Caco-2 (cell line): ENCODE measurements at regions not wholly inside any gene's neighbourhood (a gene's known extent, or its start where the extent isn't known, plus 50 kb on each side); places are given as distances from the start of the nearest gene placed in this dataset.

Experiments used
- BruUV-seq: library from RNA; stranded (reverse); fragments of 400-500 nt; replicated peaks from 2 replicates; lab custom pipeline; 2021; lab: Mats Ljungman, UMichigan
- CTCF ChIA-PET: fragments of 300-600 bp; sonication (Branson Sonifier 250); formaldehyde crosslinking; loops from one replicate; lab custom pipeline; 2022; ENCODE audit warnings: antibody characterized with exemption; lab: Charles Lee
- POLR2A ChIA-PET: fragments of 300-600 bp; sonication (Branson Sonifier 250); formaldehyde crosslinking; loops from one replicate; lab custom pipeline; 2022; ENCODE audit warnings: antibody characterized with exemption; lab: Charles Lee
- DNase-seq, 2 experiments: peaks; one replicate each; pipeline versions ENCODE4 v3.0.0 to v3.0.0-alpha.2; 2020 to 2022
- H3K27me3 ChIP-seq: replicated peaks from 2 replicates; pipeline ENCODE4 v1.6.0; 2011; ENCODE audit warnings: low read length; ENCODE audit not compliant: control insufficient read depth, insufficient read depth
- H3K36me3 ChIP-seq: 2 replicates; pipeline ENCODE4 v1.5.1; 2011; ENCODE audit warnings: low read length; ENCODE audit not compliant: control insufficient read depth, insufficient read depth
- H3K4me1 ChIP-seq: fragments of 250-450 bp; sonication (Bioruptor Pico); 2 replicates; pipeline ENCODE4 v1.5.1; 2020; ENCODE audit warnings: mild to moderate bottlenecking
- H3K4me3 ChIP-seq: 2 replicates; pipeline ENCODE4 v1.5.1; 2011; ENCODE audit warnings: low read depth, mild to moderate bottlenecking, control low read depth, low read length
- H3K9me3 ChIP-seq: fragments of 250-450 bp; sonication (Bioruptor Pico); 2 replicates; pipeline ENCODE4 v1.5.1; 2020; ENCODE audit warnings: mild to moderate bottlenecking, moderate library complexity
- H3K27ac Mint-ChIP-seq: one replicate; pipeline ENCODE4 v1.8.0; 2022; ENCODE audit warnings: mixed read lengths; ENCODE audit not compliant: unreplicated experiment
- H3K27me3 Mint-ChIP-seq: one replicate; pipeline ENCODE4 v1.8.0; 2022; ENCODE audit warnings: mixed read lengths; ENCODE audit not compliant: insufficient read depth, unreplicated experiment
- H3K36me3 Mint-ChIP-seq: one replicate; pipeline ENCODE4 v1.8.0; 2022; ENCODE audit warnings: mild to moderate bottlenecking, mixed read lengths; ENCODE audit not compliant: insufficient read depth, unreplicated experiment
- H3K4me1 Mint-ChIP-seq: one replicate; pipeline ENCODE4 v1.8.0; 2022; ENCODE audit warnings: low read depth, mixed read lengths; ENCODE audit not compliant: unreplicated experiment
- H3K4me3 Mint-ChIP-seq: one replicate; pipeline ENCODE4 v1.8.0; 2022; ENCODE audit warnings: mild to moderate bottlenecking, moderate library complexity, mixed read lengths; ENCODE audit not compliant: unreplicated experiment
- H3K9me3 Mint-ChIP-seq: one replicate; pipeline ENCODE4 v1.8.0; 2022; ENCODE audit warnings: mixed read lengths; ENCODE audit not compliant: unreplicated experiment
- CTCF ChIP-seq, 2 experiments: fragments of 200-600 bp in 1 of 2; IDR thresholded peaks; 1 replicate in 1 of 2; 2 replicates in 1 of 2; pipeline versions ENCODE4 v1.5.1 to v1.8.0; 2011 to 2022; ENCODE audit warnings: antibody characterized with exemption in 1 of 2, control low read depth in 1 of 2, inconsistent platforms in 1 of 2, low read depth in 1 of 2, low read length in 1 of 2, mild to moderate bottlenecking in 1 of 2, moderate library complexity in 1 of 2; ENCODE audit not compliant: insufficient read depth in 1 of 2, severe bottlenecking in 1 of 2, unreplicated experiment in 1 of 2
- intact Hi-C: fragments of 100-400 bp; cut with micrococcal nuclease; formaldehyde crosslinking; loops from one replicate; pipeline ENCODE4 v1.10.0; 2022; ENCODE audit not compliant: unreplicated experiment

DNA sequence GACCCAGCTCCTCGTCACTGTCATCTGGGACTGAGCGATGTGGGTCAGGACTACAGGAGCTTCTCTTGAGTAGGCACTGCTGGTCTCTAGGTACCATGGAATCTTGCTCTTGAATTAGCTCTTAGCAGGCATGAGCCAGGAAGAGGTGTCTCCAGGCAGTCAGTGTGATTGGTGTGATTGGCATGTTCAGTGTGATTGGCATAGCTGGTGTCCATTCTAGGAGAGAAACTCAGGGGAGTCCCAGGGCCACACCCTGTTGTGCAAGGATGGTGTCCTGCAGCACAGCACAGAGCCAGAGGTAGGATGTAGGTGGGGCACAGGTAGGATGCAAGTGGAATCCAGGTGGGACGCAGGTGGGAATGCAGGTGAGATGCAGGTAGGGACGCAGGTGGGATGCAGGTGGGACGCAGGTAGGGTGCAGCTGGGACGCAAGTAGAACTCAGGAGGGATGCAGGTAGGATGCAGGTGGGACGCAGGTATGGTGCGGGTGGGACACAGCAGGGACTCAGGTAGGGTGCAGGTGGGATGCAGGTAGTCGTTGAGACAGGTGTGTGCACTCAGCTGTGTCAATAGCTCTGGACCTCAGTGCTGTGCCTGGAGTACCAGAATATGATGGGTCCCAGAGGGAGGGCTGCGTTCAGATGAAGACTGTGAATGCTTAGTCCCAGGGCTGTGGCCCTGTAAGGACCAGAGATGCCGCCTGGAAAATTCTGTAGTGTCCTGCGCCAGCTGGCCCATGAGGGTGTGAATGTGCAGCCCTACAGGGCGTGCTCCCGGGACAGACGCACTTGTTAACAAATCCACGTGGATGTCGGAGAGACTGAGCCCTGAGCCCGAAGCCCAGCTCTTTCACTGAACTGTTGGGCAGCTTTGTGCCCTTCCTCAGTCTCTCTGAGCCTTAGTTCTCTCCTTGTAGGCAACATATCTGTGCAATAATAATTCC is 248.2 kb upstream of the PITRM1 start:
- peaks cover 9% of the 10 kb centered on the region for H3K9me3 Mint-ChIP-seq
- intact Hi-C loops = no loop called here
- no peaks in the 10 kb centered on the region for H3K27me3 Mint-ChIP-seq
- H3K27me3 ChIP-seq = no peaks in the 10 kb centered on the region
- H3K4me3 Mint-ChIP-seq = no peak overlapping the region
- POLR2A ChIA-PET = no interaction called here
- H3K27ac Mint-ChIP-seq = no peak overlapping the region
- DNase-seq = no peak
- no peak overlapping the region for H3K4me3 ChIP-seq
- no peaks in the 10 kb centered on the region for H3K9me3 ChIP-seq
- no peaks in the 10 kb centered on the region for H3K36me3 Mint-ChIP-seq
- H3K4me1 Mint-ChIP-seq = peaks cover 13% of the 10 kb centered on the region
- H3K4me1 ChIP-seq = peaks cover 8% of the 10 kb centered on the region
- CTCF ChIA-PET = no interaction called here
- TF ChIP-seq CTCF (IDR thresholded peaks at IDR 0.05; ENCODE audit: insufficient read depth in 1 of 2, low read depth in 1 of 2, low read length in 1 of 2, severe bottlenecking in 1 of 2, unreplicated experiment in 1 of 2) = no peak
- no peaks in the 10 kb centered on the region for H3K36me3 ChIP-seq
- BruUV-seq = no TSS peak

DNA sequence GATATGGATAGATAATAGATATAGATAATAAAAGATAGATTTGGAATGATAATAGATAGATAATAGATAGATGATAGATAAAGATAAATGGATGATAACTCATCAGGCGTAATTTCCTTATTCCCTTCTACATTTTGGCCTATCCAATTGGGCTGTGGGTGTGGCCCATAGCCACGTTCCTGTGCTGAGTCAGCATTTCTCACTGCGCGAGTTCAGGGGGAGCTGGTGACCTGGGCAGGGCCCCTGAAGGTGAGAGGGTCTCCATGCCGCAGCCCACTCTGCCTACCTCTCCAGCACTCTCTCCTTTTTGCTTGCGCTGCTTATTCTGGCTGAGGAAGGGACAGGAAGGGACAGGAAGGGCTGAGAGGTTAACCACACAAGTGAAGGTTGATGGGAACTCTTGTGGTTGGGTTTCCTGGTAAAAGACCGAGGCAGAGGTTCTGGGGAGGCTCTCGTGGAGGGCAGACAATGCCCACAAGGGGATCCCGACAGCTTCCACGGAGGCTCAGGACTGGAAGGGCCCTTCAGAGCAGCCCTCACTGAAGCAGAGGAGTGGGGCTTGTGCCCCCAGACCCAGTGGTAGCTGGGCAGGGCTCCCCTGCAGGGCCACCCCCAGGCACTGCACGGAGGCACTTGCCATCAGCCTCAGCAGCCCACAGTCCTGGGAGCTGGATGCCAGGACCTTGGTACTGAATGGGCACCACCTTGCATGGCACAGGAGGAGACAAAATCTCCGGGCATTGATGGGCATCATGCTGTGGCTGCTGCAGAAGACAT is 247.3 kb upstream of the PITRM1 start:
- ChIA-PET CTCF (no interaction called here), POLR2A (no interaction called here)
- TF ChIP-seq CTCF (IDR thresholded peaks at IDR 0.05; ENCODE audit: insufficient read depth in 1 of 2, low read depth in 1 of 2, low read length in 1 of 2, severe bottlenecking in 1 of 2, unreplicated experiment in 1 of 2) = no peak
- peaks cover 9% of the 10 kb centered on the region for H3K9me3 Mint-ChIP-seq
- Histone ChIP-seq H3K27me3 (no peaks in the 10 kb centered on the region), H3K4me1 (peaks cover 8% of the 10 kb centered on the region), H3K9me3 (no peaks in the 10 kb centered on the region), H3K36me3 (no peaks in the 10 kb centered on the region), H3K4me3 (no peak overlapping the region)
- H3K27me3 Mint-ChIP-seq = no peaks in the 10 kb centered on the region
- no TSS peak for BruUV-seq
- H3K27ac Mint-ChIP-seq = no peak overlapping the region
- no peak for DNase-seq
- intact Hi-C loops = no loop called here
- peaks cover 13% of the 10 kb centered on the region for H3K4me1 Mint-ChIP-seq
- no peak overlapping the region for H3K4me3 Mint-ChIP-seq
- no peaks in the 10 kb centered on the region for H3K36me3 Mint-ChIP-seq

DNA sequence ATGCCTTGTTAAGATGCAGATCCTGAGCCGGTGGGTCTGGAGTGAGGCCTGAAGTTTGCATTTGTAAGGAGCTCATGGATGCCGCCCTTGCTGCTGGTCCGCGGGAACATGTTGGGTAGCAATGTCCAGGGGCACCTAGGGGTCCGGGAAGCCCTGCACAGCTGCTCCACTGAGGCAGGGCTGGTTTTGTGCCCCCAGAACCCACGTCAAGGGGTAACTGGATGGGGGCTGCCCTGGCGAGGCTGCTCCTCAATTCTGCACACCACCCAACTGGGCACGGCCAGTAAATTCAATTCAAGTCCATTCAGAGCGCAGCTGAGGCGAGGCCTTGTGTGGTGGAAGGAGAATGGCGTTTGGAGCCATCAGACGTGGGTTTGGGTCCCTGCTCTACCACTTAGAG is 246.3 kb upstream of the PITRM1 start:
- POLR2A ChIA-PET = no interaction called here
- peaks cover 9% of the 10 kb centered on the region for H3K9me3 Mint-ChIP-seq

More for the DNA sequence above, 246.3 kb upstream of the PITRM1 start:
- no peak for TF ChIP-seq CTCF (IDR thresholded peaks at IDR 0.05; ENCODE audit: insufficient read depth in 1 of 2, low read depth in 1 of 2, low read length in 1 of 2, severe bottlenecking in 1 of 2, unreplicated experiment in 1 of 2)
- CTCF ChIA-PET = no interaction called here
- Mint-ChIP-seq H3K4me3 (no peak overlapping the region), H3K27me3 (no peaks in the 10 kb centered on the region), H3K4me1 (peaks cover 13% of the 10 kb centered on the region), H3K27ac (no peak overlapping the region), H3K36me3 (no peaks in the 10 kb centered on the region)
- no TSS peak for BruUV-seq
- no peak overlapping the region for H3K4me3 ChIP-seq
- no peaks in the 10 kb centered on the region for H3K36me3 ChIP-seq
- DNase-seq = no peak
- no peaks in the 10 kb centered on the region for H3K9me3 ChIP-seq
- intact Hi-C loops = no loop called here
- no peaks in the 10 kb centered on the region for H3K27me3 ChIP-seq
- H3K4me1 ChIP-seq = peaks cover 8% of the 10 kb centered on the region
